NB4 (cell line): ENCODE measurements at regions not wholly inside any gene's neighbourhood (a gene's known extent, or its start where the extent isn't known, plus 50 kb on each side); places are given as distances from the start of the nearest gene placed in this dataset.

ENCODE experiments used
- CTCF ChIP-seq: IDR thresholded peaks from one replicate; pipeline ENCODE4 v1.5.1; 2012; ENCODE audit warnings: low read depth, low read length
- MAX ChIP-seq: IDR thresholded peaks from 2 replicates; pipeline ENCODE4 v1.6.1; 2011; ENCODE audit warnings: low read depth, low read length
- MYC ChIP-seq: IDR thresholded peaks from 2 replicates; pipeline ENCODE4 v1.6.1; 2011; ENCODE audit warnings: low read depth, low read length
- POLR2A ChIP-seq: IDR thresholded peaks from 2 replicates; pipeline ENCODE4 v1.6.1; 2011; ENCODE audit warnings: mild to moderate bottlenecking; ENCODE audit not compliant: insufficient read length; ENCODE audit errors: extremely low read depth

GRCh38 chr4:122259849-122260248 is 107.7 kb downstream of the BLTP1 start:
- no peak for TF ChIP-seq POLR2A
- no peak for TF ChIP-seq CTCF
- TF ChIP-seq MAX, result no peak
- TF ChIP-seq MYC, result no peak
